ENCODE measurements at regions not wholly inside any gene's neighbourhood (a gene's known extent, or its start where the extent isn't known, plus 50 kb on each side); places are given as distances from the start of the nearest gene placed in this dataset.

GRCh38 chr3:34381243-34381642, 582.8 kb downstream of the PDCD6IP start:
- no peak for TF ChIP-seq CTCF (IDR thresholded peaks at IDR 0.05; ENCODE audit: insufficient read depth, low read depth, low read length)
- POLR2A ChIA-PET: no interaction called here
- no peak for DNase-seq (ENCODE audit: low read depth)
- Histone ChIP-seq H3K4me3 (ENCODE audit: low read depth, low read length) (no peak overlapping the region), H3K36me3 (ENCODE audit: control insufficient read depth, insufficient read depth, low read length) (no peaks in the 10 kb centered on the region), H3K27me3 (ENCODE audit: control insufficient read depth, insufficient read depth, low read length) (no peaks in the 10 kb centered on the region)
- CTCF ChIA-PET: no interaction called here

GRCh38 chr3:34382859-34383258, 584.4 kb downstream of the PDCD6IP start:
- ChIA-PET CTCF (no interaction called here), POLR2A (no interaction called here)
- DNase-seq (ENCODE audit: low read depth): no peak
- no peak for TF ChIP-seq CTCF (IDR thresholded peaks at IDR 0.05; ENCODE audit: insufficient read depth, low read depth, low read length)
- H3K4me3 ChIP-seq (ENCODE audit: low read depth, low read length): no peak overlapping the region
- H3K36me3 ChIP-seq (ENCODE audit: control insufficient read depth, insufficient read depth, low read length): no peaks in the 10 kb centered on the region
- H3K27me3 ChIP-seq (ENCODE audit: control insufficient read depth, insufficient read depth, low read length): no peaks in the 10 kb centered on the region

- POLR2A ChIA-PET: no interaction called here
- DNase-seq (ENCODE audit: low read depth): no peak
- CTCF ChIA-PET: no interaction called here
- H3K27me3 ChIP-seq (ENCODE audit: control insufficient read depth, insufficient read depth, low read length): no peaks in the 10 kb centered on the region
- no peak overlapping the region for H3K4me3 ChIP-seq (ENCODE audit: low read depth, low read length)
- TF ChIP-seq CTCF (IDR thresholded peaks at IDR 0.05; ENCODE audit: insufficient read depth, low read depth, low read length): no peak
- H3K36me3 ChIP-seq (ENCODE audit: control insufficient read depth, insufficient read depth, low read length): no peaks in the 10 kb centered on the region
Measured at GRCh38 chr3:34386309-34386708, 587.9 kb downstream of the PDCD6IP start.

GRCh38 chr3:34387826-34388564, 589.6 kb downstream of the PDCD6IP start:
- Histone ChIP-seq H3K36me3 (ENCODE audit: control insufficient read depth, insufficient read depth, low read length) (no peaks in the 10 kb centered on the region), H3K27me3 (ENCODE audit: control insufficient read depth, insufficient read depth, low read length) (no peaks in the 10 kb centered on the region), H3K4me3 (ENCODE audit: low read depth, low read length) (no peak overlapping the region)
- ChIA-PET POLR2A (no interaction called here), CTCF (interaction anchor here (0.5 kb wide), 1 partner anchor 18 kb away, joined by 3 read pairs; no protein-coding TSS in a partner anchor)
- no peak for DNase-seq (ENCODE audit: low read depth)
- no peak for TF ChIP-seq CTCF (IDR thresholded peaks at IDR 0.05; ENCODE audit: insufficient read depth, low read depth, low read length)

GRCh38 chr3:34388830-34389229, 590.4 kb downstream of the PDCD6IP start:
- Histone ChIP-seq H3K36me3 (ENCODE audit: control insufficient read depth, insufficient read depth, low read length) (no peaks in the 10 kb centered on the region), H3K4me3 (ENCODE audit: low read depth, low read length) (no peak overlapping the region), H3K27me3 (ENCODE audit: control insufficient read depth, insufficient read depth, low read length) (no peaks in the 10 kb centered on the region)
- no peak for TF ChIP-seq CTCF (IDR thresholded peaks at IDR 0.05; ENCODE audit: insufficient read depth, low read depth, low read length)
- DNase-seq (ENCODE audit: low read depth): no peak
- CTCF ChIA-PET: no interaction called here
- POLR2A ChIA-PET: no interaction called here

Data from BJ (cell line).